SU-DHL-6 (cell line): ENCODE measurements at regions not wholly inside any gene's neighbourhood (a gene's known extent, or its start where the extent isn't known, plus 50 kb on each side); places are given as distances from the start of the nearest gene placed in this dataset.

ENCODE experiments used
- EZH2phosphoT487 ChIP-seq: fragments of 200-600 bp; sonication (generic), shearing (Covaris generic); conservative IDR thresholded peaks from 2 replicates; pipeline ENCODE4 v1.6.1; 2018; ENCODE audit warnings: mild to moderate bottlenecking, antibody characterized with exemption, low read length, moderate library complexity, mixed read lengths
- TF ChIP-seq, protein P1 (sequence below): fragments of 200-600 bp; sonication (generic); IDR thresholded peaks from one replicate; pipeline ENCODE4 v1.5.1; 2017; ENCODE audit warnings: antibody characterized with exemption, mild to moderate bottlenecking, low read length, moderate library complexity; ENCODE audit not compliant: insufficient read depth, poor library complexity, severe bottlenecking

DNA sequence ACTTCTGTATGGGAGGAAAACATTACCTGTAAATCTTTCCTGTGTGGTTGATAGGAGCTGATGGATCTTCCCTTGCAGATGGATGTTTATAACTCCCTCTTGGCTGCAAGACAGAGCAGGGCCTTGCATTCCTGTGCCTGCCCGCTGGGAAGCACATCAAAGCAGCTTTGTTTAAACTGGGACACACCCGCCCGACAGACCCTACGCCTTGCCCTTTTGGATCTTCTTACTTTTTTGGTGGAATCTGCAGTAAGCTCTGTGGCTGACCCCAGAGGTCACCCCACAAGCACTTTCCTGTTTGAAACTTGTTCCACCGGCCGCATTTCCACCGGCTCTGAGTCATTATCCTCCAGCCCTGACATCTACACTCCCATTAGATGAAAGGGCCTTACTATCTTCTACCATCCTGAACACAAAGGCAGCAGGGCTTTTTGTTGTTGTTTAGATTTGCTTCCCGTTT lies 244.1 kb upstream of the STT3B start:
- TF ChIP-seq, protein P1, sequence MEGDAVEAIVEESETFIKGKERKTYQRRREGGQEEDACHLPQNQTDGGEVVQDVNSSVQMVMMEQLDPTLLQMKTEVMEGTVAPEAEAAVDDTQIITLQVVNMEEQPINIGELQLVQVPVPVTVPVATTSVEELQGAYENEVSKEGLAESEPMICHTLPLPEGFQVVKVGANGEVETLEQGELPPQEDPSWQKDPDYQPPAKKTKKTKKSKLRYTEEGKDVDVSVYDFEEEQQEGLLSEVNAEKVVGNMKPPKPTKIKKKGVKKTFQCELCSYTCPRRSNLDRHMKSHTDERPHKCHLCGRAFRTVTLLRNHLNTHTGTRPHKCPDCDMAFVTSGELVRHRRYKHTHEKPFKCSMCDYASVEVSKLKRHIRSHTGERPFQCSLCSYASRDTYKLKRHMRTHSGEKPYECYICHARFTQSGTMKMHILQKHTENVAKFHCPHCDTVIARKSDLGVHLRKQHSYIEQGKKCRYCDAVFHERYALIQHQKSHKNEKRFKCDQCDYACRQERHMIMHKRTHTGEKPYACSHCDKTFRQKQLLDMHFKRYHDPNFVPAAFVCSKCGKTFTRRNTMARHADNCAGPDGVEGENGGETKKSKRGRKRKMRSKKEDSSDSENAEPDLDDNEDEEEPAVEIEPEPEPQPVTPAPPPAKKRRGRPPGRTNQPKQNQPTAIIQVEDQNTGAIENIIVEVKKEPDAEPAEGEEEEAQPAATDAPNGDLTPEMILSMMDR: no peak
- no peak for TF ChIP-seq EZH2phosphoT487
